Right atrium auricular region (tissue), 2 donors: ENCODE measurements at regions not wholly inside any gene's neighbourhood (a gene's known extent, or its start where the extent isn't known, plus 50 kb on each side); places are given as distances from the start of the nearest gene placed in this dataset.

Experiments used
- DNase-seq: peaks from one replicate; pipeline ENCODE4 v3.0.0-alpha.2; 2019; ENCODE audit warnings: low spot score
- H3K27ac ChIP-seq, 2 donors: fragments of 200-600 bp; sonication (generic); 1 replicate in 1 of 2; 2 replicates in 1 of 2; pipeline ENCODE4 v1.5.1; 2016 to 2019
- H3K27me3 ChIP-seq, 2 donors: fragments of 200-600 bp; sonication (generic); one replicate each; pipeline versions ENCODE4 v1.5.1 to v1.6.0; 2017 to 2019
- H3K36me3 ChIP-seq: fragments of 200-600 bp; sonication (generic); one replicate; pipeline ENCODE4 v1.5.1; 2016
- H3K4me1 ChIP-seq, 2 donors: fragments of 200-600 bp; sonication (generic); one replicate each; pipeline versions ENCODE4 v1.5.1 to v1.6.0; 2017 to 2019
- H3K4me3 ChIP-seq, 2 donors: fragments of 200-600 bp; sonication (generic); 1 replicate in 1 of 2; 2 replicates in 1 of 2; pipeline ENCODE4 v1.5.1; 2017 to 2019; ENCODE audit warnings: mild to moderate bottlenecking in 1 of 2, moderate library complexity in 1 of 2
- H3K9me3 ChIP-seq, 2 donors: fragments of 200-600 bp; sonication (generic); one replicate each; pipeline ENCODE4 v1.5.1; 2019
- TF ChIP-seq, protein P1 (sequence below), 2 donors: fragments of 200-600 bp; sonication (generic); IDR thresholded peaks; one replicate each; pipeline ENCODE4 v1.5.1; 2019; ENCODE audit warnings: antibody characterized with exemption in 2 of 2

DNA sequence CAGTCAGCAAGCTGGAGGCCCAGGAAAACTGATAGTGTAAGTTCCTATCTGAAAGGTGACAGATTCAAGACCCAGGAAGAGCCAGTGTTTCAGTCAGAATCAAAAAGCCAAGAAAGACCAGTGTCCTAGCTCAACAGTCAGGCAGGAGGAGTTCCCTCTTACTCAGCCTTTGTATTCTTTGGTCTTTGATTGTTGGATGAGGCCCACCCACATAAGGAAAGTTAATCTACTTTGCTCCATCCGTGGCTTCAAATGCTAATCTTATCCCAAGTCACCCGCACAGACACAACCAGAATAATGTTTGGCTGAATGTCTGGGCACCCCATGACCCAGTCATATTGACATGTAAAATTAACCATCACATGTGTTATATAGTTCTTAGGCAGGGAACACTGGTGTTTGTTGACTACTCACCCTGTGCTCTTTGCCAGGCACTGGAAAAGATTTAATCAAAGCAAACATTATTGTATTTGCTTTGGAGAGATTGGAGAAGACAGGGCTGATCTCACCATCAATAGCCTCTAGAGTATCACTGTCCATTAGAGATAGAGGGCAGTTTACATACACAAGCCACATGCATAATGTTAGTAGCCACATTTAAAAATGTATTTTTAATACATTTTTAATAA is 96.3 kb upstream of the KCNN2 start:
- TF ChIP-seq, protein P1, sequence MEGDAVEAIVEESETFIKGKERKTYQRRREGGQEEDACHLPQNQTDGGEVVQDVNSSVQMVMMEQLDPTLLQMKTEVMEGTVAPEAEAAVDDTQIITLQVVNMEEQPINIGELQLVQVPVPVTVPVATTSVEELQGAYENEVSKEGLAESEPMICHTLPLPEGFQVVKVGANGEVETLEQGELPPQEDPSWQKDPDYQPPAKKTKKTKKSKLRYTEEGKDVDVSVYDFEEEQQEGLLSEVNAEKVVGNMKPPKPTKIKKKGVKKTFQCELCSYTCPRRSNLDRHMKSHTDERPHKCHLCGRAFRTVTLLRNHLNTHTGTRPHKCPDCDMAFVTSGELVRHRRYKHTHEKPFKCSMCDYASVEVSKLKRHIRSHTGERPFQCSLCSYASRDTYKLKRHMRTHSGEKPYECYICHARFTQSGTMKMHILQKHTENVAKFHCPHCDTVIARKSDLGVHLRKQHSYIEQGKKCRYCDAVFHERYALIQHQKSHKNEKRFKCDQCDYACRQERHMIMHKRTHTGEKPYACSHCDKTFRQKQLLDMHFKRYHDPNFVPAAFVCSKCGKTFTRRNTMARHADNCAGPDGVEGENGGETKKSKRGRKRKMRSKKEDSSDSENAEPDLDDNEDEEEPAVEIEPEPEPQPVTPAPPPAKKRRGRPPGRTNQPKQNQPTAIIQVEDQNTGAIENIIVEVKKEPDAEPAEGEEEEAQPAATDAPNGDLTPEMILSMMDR (IDR thresholded peaks at IDR 0.05) = no peak
- no peaks in the 10 kb centered on the region for H3K9me3 ChIP-seq

DNA sequence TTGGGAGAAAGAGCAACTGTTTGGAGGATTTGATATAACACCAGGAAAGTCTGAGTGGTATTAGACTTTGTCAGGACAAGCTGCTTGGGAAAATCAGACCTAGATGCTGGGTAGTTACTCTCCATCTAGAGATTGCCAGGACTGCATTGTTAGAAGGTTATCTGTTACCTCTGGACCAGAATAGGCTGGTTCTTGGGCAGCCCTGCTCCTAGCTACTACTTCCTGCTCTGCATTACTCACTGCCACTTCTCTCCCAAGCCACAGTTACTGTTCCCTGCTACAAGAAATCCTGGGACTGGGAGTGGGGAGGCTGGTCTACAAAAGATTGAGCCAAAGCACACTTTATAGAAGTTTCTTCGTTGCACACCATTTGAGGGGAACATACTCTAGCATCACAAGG is 95.5 kb upstream of the KCNN2 start:
- Histone ChIP-seq H3K27ac (no peak overlapping the region), H3K4me1 (no peaks in the 10 kb centered on the region), H3K27me3 (no peaks in the 10 kb centered on the region), H3K4me3 (no peak overlapping the region), H3K9me3 (no peaks in the 10 kb centered on the region), H3K36me3 (no peaks in the 10 kb centered on the region)
- TF ChIP-seq, protein P1 (IDR thresholded peaks at IDR 0.05) = no peak
- DNase-seq = no peak

More for the DNA sequence above, 96.3 kb upstream of the KCNN2 start:
- no peak for DNase-seq
- Histone ChIP-seq H3K36me3 (no peaks in the 10 kb centered on the region), H3K4me3 (no peak overlapping the region), H3K4me1 (no peaks in the 10 kb centered on the region), H3K27me3 (no peaks in the 10 kb centered on the region), H3K27ac (no peak overlapping the region)

DNA sequence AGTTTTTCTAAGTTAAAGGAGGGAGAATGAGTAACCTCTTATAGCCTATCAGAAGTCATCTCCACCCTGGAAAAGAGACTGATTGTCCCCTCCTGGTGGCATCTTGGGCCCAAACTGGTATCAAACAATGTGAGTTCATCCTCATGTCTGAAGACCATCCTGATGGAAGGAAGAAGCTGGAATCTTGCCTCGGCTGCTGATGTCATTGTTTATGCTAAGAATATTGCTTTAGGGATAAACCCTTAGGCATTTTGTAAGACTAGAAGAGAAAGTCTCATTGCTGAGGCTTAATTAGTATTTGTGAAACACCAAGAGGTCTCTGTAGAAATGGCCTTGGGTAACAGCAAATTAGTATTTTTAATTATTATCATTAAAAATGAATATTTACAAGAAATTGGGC is 65.7 kb upstream of the KCNN2 start:
- H3K36me3 ChIP-seq = no peaks in the 10 kb centered on the region
- TF ChIP-seq, protein P1 (IDR thresholded peaks at IDR 0.05) = no peak
- no peak overlapping the region for H3K27ac ChIP-seq
- H3K27me3 ChIP-seq = no peaks in the 10 kb centered on the region
- no peaks in the 10 kb centered on the region for H3K4me1 ChIP-seq
- no peak overlapping the region for H3K4me3 ChIP-seq
- no peaks in the 10 kb centered on the region for H3K9me3 ChIP-seq
- DNase-seq = no peak

DNA sequence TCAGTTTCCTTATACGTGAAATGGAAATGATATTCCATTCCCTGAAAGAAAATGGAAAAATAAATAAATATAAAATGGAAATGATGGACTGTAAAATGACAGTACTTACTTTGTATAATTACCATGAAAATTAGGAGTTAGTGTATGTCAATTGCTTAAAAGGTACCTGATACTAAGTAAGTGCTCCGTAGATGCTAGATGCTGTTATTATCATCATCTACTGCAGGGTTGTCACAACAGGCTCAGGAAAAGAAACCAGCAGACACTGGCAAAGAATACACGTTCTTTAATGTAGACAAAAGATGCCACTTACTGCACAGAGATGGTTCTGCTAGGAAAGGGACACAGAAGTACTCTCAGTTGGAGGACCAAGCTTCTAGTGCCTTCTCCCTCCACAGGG is 64.0 kb upstream of the KCNN2 start:
- Histone ChIP-seq H3K36me3 (no peaks in the 10 kb centered on the region), H3K27ac (no peak overlapping the region), H3K9me3 (no peaks in the 10 kb centered on the region), H3K4me1 (no peaks in the 10 kb centered on the region), H3K4me3 (no peak overlapping the region), H3K27me3 (no peaks in the 10 kb centered on the region)
- TF ChIP-seq, protein P1 (IDR thresholded peaks at IDR 0.05) = no peak
- no peak for DNase-seq

DNA sequence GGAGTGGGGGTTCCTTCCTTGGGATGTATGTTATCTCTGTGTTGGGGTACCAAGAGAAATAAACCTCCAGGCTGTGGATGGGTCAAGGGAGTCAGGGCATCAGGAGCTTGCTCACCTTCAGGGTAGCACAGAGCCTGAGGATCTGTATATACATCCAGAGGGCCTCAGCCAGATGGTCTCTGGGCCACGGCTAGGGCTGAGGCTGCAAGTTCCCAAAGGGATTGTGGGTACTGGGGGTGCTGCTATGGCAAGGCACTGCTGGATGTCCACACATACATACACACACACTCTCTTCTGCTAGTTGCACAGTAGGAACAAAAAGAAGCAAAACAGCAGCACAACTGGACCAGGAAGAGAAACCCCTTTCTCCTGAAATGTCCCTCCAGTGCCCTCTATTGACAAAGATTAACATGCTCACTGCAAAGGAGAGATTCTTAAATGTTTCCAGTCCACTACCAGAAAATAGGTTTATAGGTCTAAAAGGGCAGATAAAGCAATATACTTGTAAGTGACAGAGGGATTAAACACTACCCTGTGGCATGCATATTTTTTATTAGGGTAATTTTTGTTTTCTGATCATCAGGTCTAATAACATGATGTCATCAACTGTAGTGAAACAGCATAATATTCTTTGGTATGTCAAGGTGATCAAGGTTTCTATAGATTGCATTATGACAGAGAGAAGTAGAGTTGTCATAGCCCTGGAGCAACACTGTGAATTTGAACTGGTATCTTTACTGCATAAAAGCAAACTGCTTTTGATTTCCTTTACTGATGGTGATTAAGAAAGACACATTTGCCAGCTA is 56.3 kb upstream of the KCNN2 start:
- Histone ChIP-seq H3K4me1 (no peaks in the 10 kb centered on the region), H3K9me3 (no peaks in the 10 kb centered on the region), H3K27ac (no peak overlapping the region), H3K36me3 (no peaks in the 10 kb centered on the region), H3K27me3 (no peaks in the 10 kb centered on the region), H3K4me3 (no peak overlapping the region)
- TF ChIP-seq, protein P1 (IDR thresholded peaks at IDR 0.05) = peak in 1 of 2 donors; percentile 62
- DNase-seq = no peak
